NCI-H187 (cell line): ENCODE measurements at regions not wholly inside any gene's neighbourhood (a gene's known extent, or its start where the extent isn't known, plus 50 kb on each side); places are given as distances from the start of the nearest gene placed in this dataset.

Experiments used
- DNase-seq, 2 experiments: peaks; one replicate each; lab custom pipeline; 2025; lab: John Stamatoyannopoulos, UW

- no peak for DNase-seq
Measured at GRCh38 chr6:145485288-145485687, 250.0 kb downstream of the EPM2A start.

DNA sequence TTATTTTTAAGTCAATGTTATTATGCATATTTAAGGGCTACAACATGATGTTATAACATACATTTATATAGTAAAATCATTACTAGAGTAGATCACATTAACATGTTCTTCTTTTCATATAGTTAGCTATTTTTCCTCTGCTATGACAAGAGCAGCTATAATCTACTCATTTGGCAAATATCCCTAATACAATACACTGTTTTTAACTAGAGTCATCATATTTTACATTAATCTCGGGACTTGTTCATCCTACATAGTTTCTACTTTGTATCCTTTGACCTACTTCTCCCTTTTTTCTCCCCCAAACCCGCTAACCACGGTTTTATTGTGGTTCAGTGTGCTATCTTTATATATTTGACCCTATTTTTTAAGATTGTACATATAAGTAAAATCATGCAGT lies 249.0 kb downstream of the EPM2A start:
- DNase-seq = no peak

DNA sequence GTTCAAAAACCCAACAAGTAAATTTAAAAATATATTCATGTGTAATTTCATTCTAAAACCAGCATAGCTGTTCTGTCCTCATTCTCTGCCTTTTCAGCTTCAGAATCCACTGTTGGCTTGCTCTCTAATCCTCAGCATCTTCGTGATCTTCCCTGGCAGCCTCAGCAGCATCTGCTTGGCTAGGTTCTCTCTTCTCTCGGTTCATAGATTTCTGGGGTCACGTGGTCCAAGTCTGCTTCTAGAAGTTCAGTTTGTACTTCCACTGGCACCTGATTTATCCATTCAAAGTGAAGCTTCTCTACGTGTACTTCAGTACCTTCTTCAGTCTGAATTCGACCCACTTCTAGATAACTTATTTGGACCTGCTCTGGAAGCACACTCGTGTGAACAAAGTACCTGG lies 245.7 kb downstream of the EPM2A start:
- no peak for DNase-seq

DNA sequence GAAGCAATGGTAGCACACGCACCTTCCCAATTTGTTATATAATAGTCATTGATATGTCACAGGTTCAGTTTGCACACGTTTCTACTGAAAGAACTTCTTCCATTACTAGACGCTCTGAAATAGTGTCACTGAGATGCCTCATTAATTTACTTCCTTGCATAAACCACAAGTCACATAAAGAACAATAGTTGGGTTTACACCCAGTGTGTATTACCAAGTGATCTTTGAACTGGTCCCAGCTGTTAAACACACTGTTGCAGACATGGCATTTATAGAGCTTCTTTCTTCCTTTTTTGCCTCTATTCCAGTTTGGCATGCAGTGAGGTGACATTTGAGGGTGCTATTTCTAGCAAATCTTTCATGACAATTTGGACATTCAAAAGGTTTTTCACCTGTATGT lies 245.3 kb downstream of the EPM2A start:
- no peak for DNase-seq

DNA sequence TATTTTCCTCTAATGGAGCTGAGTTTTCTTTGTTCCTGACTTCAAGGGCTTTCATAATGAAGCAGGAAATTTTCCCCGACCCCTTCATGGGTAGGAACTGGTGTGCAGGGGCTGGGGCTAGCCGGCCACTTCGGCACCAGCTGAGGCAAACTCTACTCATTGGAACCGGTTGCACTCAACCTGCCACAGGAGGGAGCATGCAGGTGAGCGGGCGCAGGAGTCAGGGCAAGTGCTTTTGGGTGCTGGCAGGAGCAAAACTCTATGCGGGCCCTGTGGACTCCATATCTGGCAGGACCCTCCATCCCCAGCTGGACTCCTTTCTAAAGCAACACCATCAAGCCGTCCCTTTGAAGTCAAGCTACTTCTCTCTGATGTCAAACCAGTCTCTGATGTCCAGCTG lies 244.2 kb downstream of the EPM2A start:
- DNase-seq = no peak

- no peak for DNase-seq
Measured at GRCh38 chr6:145497006-145497405, 238.3 kb downstream of the EPM2A start.

GRCh38 chr6:145498425-145498824 lies 236.9 kb downstream of the EPM2A start:
- no peak for DNase-seq

DNA sequence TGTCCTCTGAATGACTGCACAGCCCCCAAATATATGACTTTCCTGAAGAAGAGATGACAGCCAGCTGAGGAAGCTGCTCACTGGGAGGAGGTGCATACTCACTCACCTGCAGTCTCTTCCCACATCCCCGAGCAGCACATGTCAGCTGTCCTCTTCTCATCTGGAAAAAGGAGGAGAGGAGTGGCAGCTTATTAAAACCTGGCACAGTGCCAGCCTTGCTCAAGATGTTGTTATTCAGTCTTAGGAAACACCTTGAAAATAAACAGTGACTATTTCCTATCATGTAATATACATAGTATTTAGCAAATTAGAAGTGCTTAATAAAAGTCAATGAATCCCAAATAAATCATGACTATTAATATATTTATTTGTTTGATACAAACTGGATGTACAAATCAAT lies 232.9 kb downstream of the EPM2A start:
- DNase-seq = peak in 1 of 2 experiments; percentile 7

GRCh38 chr6:145506136-145506535 lies 229.2 kb downstream of the EPM2A start:
- no peak for DNase-seq

DNA sequence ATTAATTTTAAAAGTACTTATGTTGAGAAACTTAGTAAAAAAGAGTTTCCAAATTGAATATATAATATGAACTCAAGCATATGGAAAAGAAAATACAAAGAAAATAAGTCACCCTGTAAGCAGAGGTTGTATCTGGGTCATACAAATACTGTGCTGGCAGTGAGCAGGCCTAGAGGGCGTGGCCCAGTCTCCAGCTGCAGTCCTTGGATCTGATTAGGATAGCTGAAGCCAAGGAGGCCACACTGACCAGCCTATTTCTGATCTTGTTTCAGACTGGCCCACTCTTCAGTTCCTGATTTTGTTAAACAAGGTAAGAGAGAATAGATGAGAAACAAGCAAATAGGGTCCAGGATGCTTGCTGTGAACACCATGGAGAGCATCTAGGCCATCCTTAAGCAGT lies 228.8 kb downstream of the EPM2A start:
- DNase-seq = no peak

DNA sequence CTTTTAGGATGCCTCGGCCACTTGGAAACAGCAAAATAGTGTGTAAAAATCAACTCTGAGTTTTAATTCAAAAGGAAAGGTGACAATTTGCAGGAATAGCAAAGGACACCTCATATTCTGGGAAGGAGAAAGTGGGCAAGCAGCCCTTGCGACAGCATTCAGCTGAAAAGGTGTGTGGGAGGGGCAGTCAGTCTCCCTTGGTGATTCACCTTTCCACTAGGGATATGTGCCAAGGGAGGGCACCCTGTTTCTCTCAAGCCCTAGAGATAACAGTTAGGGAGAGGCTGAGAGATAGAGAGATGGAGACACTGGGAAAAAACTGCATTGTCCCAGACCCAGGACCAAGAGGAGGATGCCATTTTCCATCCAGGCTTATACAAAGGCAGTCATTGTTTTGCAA lies 228.1 kb downstream of the EPM2A start:
- DNase-seq = no peak

DNA sequence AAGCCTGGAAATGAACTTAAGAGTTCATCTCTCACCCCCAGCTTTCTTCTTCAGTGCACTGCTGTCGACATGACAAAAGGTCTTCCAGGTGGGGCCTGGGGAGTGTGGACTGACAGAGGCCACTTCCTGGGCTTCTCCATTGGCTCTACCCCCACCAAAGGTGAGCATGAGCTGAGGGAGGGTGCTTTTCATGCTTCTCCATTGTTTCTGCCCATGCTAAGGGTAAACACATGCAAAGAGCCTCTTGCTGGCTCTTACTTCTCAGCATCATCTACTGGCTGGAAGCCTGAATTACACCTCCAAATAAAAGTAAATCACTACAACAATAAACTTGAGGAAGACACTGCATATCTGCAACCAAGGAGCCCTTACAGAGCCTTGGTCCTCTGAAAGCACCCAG lies 227.2 kb downstream of the EPM2A start:
- no peak for DNase-seq

- DNase-seq = no peak
Measured at GRCh38 chr6:145517492-145517891, 217.8 kb downstream of the EPM2A start.

- no peak for DNase-seq
Measured at GRCh38 chr6:145525038-145525437, 210.3 kb downstream of the EPM2A start.

DNA sequence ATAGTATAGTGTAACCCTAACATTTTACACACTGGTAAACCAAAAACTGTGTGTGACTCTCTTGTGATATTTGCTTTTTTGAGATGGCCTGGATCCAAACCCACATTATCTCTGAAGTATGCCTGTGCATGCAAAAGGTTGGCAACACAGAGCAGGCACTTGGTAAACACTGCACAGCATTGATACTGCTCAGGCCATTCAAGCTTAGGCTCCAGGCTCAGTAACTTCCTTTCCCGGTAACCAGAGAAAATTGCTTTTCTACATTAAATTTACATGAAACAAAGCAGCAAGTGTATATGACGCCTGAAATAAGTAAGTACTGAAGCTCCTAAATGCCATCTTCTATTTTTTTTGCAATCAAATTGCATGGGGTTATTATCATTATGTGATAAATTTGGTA lies 205.7 kb downstream of the EPM2A start:
- DNase-seq = no peak

GRCh38 chr6:145530454-145530853 lies 204.9 kb downstream of the EPM2A start:
- DNase-seq = no peak

DNA sequence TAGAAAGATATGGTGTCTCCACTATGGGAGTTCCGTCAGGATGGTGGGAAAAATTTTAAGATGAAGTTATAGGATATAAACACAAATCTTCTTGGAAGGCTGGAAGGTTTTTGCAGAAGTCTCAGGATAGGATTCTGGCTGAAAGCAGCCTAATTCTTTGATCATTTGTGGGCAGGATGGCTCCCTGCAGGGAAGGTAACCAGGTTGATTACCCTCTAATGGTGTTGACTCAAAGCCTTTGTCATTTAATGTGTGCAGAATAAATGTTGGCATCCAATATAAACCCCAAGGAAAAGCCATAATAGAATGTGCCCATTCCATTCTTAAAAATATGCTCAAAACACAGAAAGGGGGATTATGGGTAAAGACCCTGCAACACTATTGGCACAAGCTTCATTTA lies 204.3 kb downstream of the EPM2A start:
- no peak for DNase-seq

DNA sequence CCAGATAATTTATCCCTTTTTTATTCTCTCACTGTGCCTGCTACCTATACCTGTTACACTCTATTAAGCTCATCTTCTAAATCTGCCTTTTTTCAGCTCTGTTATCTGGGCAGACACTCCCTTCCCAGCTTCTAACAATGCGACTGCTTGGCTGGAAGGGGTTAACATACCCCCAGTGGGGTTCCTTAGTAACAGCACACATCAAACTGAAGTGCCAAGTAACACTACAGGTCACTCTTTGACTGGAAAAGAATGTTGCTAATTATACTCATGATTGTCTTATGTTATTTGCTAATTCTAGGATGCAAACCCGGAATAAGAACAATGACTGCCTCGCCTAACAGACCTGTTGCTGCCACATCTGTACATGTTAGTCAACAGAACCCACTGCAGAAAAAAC lies 203.5 kb downstream of the EPM2A start:
- no peak for DNase-seq

- no peak for DNase-seq
Measured at GRCh38 chr6:145532361-145532760, 203.0 kb downstream of the EPM2A start.

GRCh38 chr6:145534989-145535388 lies 200.3 kb downstream of the EPM2A start:
- DNase-seq = peak in 1 of 2 experiments; percentile 13

DNA sequence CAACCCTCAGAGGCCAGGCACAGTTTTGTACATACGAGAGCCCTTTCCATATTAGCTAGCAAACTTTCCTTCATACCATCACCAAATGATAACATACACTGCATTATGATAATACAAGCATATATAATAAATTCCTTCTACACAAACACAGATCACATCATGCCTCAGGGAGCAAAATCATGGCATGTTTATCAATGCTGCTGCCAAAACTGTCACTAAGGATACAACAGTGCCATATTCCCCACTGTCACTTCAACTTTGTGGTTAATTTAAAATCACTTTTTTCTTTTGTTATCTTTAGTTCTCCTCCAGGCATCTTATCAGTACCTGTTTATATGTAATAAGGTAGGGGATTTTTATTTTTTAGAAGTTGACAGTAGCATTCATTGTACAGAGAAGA lies 196.3 kb downstream of the EPM2A start:
- DNase-seq = no peak

- no peak for DNase-seq
Measured at GRCh38 chr6:145539831-145540230, 195.5 kb downstream of the EPM2A start.

GRCh38 chr6:145540741-145541140 lies 194.6 kb downstream of the EPM2A start:
- no peak for DNase-seq

GRCh38 chr6:145544041-145544440 lies 191.3 kb downstream of the EPM2A start:
- DNase-seq = no peak

- no peak for DNase-seq
Measured at GRCh38 chr6:145544514-145544913, 190.8 kb downstream of the EPM2A start.
